ENCODE measurements at regions not wholly inside any gene's neighbourhood (a gene's known extent, or its start where the extent isn't known, plus 50 kb on each side); places are given as distances from the start of the nearest gene placed in this dataset.

DNA sequence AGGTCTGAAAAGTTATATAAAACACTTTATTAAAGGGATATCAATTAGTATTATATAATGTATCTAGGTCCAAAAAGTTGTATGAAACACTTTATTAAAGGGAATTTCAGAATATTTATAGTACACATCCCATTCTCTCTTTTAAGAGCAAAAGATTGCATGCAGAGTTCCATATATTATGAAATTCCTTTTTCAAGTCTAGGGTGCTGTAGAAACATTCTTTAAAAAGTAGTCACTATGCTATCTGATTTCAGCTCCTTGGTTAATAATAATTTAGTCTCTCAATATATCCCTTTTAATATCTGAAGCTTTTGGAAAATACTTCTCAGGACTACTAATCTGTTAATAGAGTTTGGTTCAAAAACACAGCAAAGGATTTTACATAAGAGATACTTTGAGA, 1496.1 kb upstream of the C9orf72 start:
- no peaks in the 10 kb centered on the region for H3K9me3 ChIP-seq (replicated peaks; ENCODE audit: control insufficient read depth, insufficient read depth, low read depth, low read length)
- no TSS peak for BruUV-seq (replicated peaks)
- ChIA-PET POLR2A (no interaction called here), CTCF (ENCODE audit: low intra/inter-chr PET ratio) (no interaction called here)
- no peak overlapping the region for H3K4me2 ChIP-seq (ENCODE audit: insufficient read depth, low read length)
- H3K4me1 ChIP-seq (replicated peaks in 1 of 2; ENCODE audit: control insufficient read depth in 2 of 2, insufficient read depth in 2 of 2, low read length in 2 of 2), result no peaks in the 10 kb centered on the region
- no peaks in the 10 kb centered on the region for H3K36me3 ChIP-seq (ENCODE audit: control insufficient read depth, insufficient read depth, low read length)
- H3K9ac ChIP-seq (ENCODE audit: insufficient read depth in 1 of 2, low read depth in 2 of 2, low read length in 2 of 2), result no peak overlapping the region
- intact Hi-C loops (cut with micrococcal nuclease), result no loop called here
- ATAC-seq, result no peak
- H3K79me2 ChIP-seq (ENCODE audit: control insufficient read depth, insufficient read depth, low read length), result no peaks in the 10 kb centered on the region
- no peak overlapping the region for H3K27ac ChIP-seq (ENCODE audit: extremely low read depth, low read depth, low read length)
- H4K20me1 ChIP-seq (replicated peaks; ENCODE audit: control insufficient read depth, insufficient read depth, low read length), result no peaks in the 10 kb centered on the region
- TF ChIP-seq, protein P1, sequence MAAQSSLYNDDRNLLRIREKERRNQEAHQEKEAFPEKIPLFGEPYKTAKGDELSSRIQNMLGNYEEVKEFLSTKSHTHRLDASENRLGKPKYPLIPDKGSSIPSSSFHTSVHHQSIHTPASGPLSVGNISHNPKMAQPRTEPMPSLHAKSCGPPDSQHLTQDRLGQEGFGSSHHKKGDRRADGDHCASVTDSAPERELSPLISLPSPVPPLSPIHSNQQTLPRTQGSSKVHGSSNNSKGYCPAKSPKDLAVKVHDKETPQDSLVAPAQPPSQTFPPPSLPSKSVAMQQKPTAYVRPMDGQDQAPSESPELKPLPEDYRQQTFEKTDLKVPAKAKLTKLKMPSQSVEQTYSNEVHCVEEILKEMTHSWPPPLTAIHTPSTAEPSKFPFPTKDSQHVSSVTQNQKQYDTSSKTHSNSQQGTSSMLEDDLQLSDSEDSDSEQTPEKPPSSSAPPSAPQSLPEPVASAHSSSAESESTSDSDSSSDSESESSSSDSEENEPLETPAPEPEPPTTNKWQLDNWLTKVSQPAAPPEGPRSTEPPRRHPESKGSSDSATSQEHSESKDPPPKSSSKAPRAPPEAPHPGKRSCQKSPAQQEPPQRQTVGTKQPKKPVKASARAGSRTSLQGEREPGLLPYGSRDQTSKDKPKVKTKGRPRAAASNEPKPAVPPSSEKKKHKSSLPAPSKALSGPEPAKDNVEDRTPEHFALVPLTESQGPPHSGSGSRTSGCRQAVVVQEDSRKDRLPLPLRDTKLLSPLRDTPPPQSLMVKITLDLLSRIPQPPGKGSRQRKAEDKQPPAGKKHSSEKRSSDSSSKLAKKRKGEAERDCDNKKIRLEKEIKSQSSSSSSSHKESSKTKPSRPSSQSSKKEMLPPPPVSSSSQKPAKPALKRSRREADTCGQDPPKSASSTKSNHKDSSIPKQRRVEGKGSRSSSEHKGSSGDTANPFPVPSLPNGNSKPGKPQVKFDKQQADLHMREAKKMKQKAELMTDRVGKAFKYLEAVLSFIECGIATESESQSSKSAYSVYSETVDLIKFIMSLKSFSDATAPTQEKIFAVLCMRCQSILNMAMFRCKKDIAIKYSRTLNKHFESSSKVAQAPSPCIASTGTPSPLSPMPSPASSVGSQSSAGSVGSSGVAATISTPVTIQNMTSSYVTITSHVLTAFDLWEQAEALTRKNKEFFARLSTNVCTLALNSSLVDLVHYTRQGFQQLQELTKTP (IDR thresholded peaks at IDR 0.05; ENCODE audit: low read depth in 1 of 2, partially characterized antibody in 2 of 2), result no peak
- TF ChIP-seq XRCC4 (IDR thresholded peaks at IDR 0.05; ENCODE audit: extremely low read depth, insufficient read depth, insufficient read length), result no peak
- TF ChIP-seq ILF3 (IDR thresholded peaks at IDR 0.05; ENCODE audit: borderline replicate concordance), result no peak
- H3K9me1 ChIP-seq (ENCODE audit: control insufficient read depth, insufficient read depth, low read length), result no peaks in the 10 kb centered on the region
- in situ Hi-C loops (cut with MboI), result no loop called here
- no peak for DNase-seq (ENCODE audit: extremely low read depth in 1 of 4, low spot score in 3 of 4)
- H3K27me3 ChIP-seq (ENCODE audit: control insufficient read depth in 2 of 2, insufficient read depth in 2 of 2, low read length in 2 of 2), result no peaks in the 10 kb centered on the region
- H2AFZ ChIP-seq (ENCODE audit: low read depth, low read length), result no peak overlapping the region
- H3K4me3 ChIP-seq, result no peak overlapping the region
- FAIRE-seq, result no peak

Measured in K562 (cell line).